ENCODE measurements at regions not wholly inside any gene's neighbourhood (a gene's known extent, or its start where the extent isn't known, plus 50 kb on each side); places are given as distances from the start of the nearest gene placed in this dataset.
"Not testable (repeated sequence)": the region's sequence is repeated elsewhere in the genome, so short reads cannot be mapped to it uniquely, and the experiment has no call there.

- DNase-seq = no peak
Observed at GRCh38 chr5:128668921-128669320, 130.9 kb upstream of the FBN2 start.

GRCh38 chr5:128669803-128670202 lies 131.8 kb upstream of the FBN2 start:
- no peak for DNase-seq

GRCh38 chr5:128671943-128672342 lies 133.9 kb upstream of the FBN2 start:
- no peak for DNase-seq

GRCh38 chr5:128673000-128673399 lies 135.0 kb upstream of the FBN2 start:
- no peak for DNase-seq

- no peak for DNase-seq
Observed at GRCh38 chr5:128673411-128673957, 135.4 kb upstream of the FBN2 start.

GRCh38 chr5:128673970-128674369 lies 135.9 kb upstream of the FBN2 start:
- no peak for DNase-seq

- no peak for DNase-seq
Observed at GRCh38 chr5:128674837-128675446, 136.9 kb upstream of the FBN2 start.

GRCh38 chr5:128681096-128681495 lies 143.1 kb upstream of the FBN2 start:
- DNase-seq = no peak

- DNase-seq = peak; percentile 18
Observed at GRCh38 chr5:128681764-128682592, 143.9 kb upstream of the FBN2 start.

GRCh38 chr5:128682669-128683068 lies 144.6 kb upstream of the FBN2 start:
- no peak for DNase-seq

- no peak for DNase-seq
Observed at GRCh38 chr5:128684961-128685360, 146.9 kb upstream of the FBN2 start.

GRCh38 chr5:128687930-128688329 lies 149.9 kb upstream of the FBN2 start:
- no peak for DNase-seq

GRCh38 chr5:128693764-128694163 lies 155.7 kb upstream of the FBN2 start:
- DNase-seq = no peak

- DNase-seq = no peak
Observed at GRCh38 chr5:128695791-128696530, 157.9 kb upstream of the FBN2 start.

GRCh38 chr5:128701301-128701700 lies 163.3 kb upstream of the FBN2 start:
- DNase-seq = no peak

- DNase-seq = no peak
Observed at GRCh38 chr5:128703322-128703721, 165.3 kb upstream of the FBN2 start.

- DNase-seq = no peak
Observed at GRCh38 chr5:128706269-128706668, 168.2 kb upstream of the FBN2 start.

GRCh38 chr5:128708841-128709240 lies 170.8 kb upstream of the FBN2 start:
- DNase-seq = no peak

GRCh38 chr5:128711216-128711615 lies 173.2 kb upstream of the FBN2 start:
- DNase-seq = no peak

- DNase-seq = no peak
Observed at GRCh38 chr5:128714551-128714950, 176.5 kb upstream of the FBN2 start.

GRCh38 chr5:128722551-128722950 lies 184.5 kb upstream of the FBN2 start:
- no peak for DNase-seq

GRCh38 chr5:128730021-128730420 lies 192.0 kb upstream of the FBN2 start:
- DNase-seq = not testable (repeated sequence)

GRCh38 chr5:128735656-128736055 lies 197.6 kb upstream of the FBN2 start:
- DNase-seq = not testable (repeated sequence)

- no peak for DNase-seq
Observed at GRCh38 chr5:128736553-128736952, 198.5 kb upstream of the FBN2 start.

Data from NCI-H1417 treated with DMSO at 0.1 percent for 48 hours (cell line).